ENCODE measurements at regions not wholly inside any gene's neighbourhood (a gene's known extent, or its start where the extent isn't known, plus 50 kb on each side); places are given as distances from the start of the nearest gene placed in this dataset.

- H3K4me2 ChIP-seq (ENCODE audit: insufficient read depth, low read length, poor library complexity, severe bottlenecking): no peak overlapping the region
- no peak overlapping the region for H4K8ac ChIP-seq (ENCODE audit: low read depth, low read length)
- H3K27me3 ChIP-seq (ENCODE audit: control insufficient read depth in 3 of 3, insufficient read depth in 3 of 3, low read depth in 1 of 3, low read length in 3 of 3): no peaks in the 10 kb centered on the region
- H2BK12ac ChIP-seq (ENCODE audit: low read length): no peak overlapping the region
- no peak overlapping the region for H2BK120ac ChIP-seq (ENCODE audit: low read depth, low read length)
- H3K23ac ChIP-seq (ENCODE audit: low read depth, low read length, poor library complexity): no peak overlapping the region
- H3K18ac ChIP-seq (ENCODE audit: low read length): no peak overlapping the region
- H3K14ac ChIP-seq (ENCODE audit: low read length): no peak overlapping the region
- DNase-seq (ENCODE audit: low spot score): no peak
- no peaks in the 10 kb centered on the region for H3K4me1 ChIP-seq (ENCODE audit: control insufficient read depth in 2 of 2, insufficient read depth in 1 of 2, low read depth in 1 of 2, low read length in 2 of 2)
- H2AK5ac ChIP-seq (ENCODE audit: low read depth, low read length): no peak overlapping the region
- no peak overlapping the region for H3K9ac ChIP-seq (ENCODE audit: low read depth, low read length, poor library complexity)
- H3K36me3 ChIP-seq (replicated peaks in 1 of 2; ENCODE audit: control insufficient read depth in 2 of 2, insufficient read depth in 2 of 2, low read length in 2 of 2): no peaks in the 10 kb centered on the region
- no peak overlapping the region for H4K91ac ChIP-seq (ENCODE audit: low read depth, low read length, poor library complexity)
- no peak overlapping the region for H3K27ac ChIP-seq (replicated peaks; ENCODE audit: low read length)
- H3K9me3 ChIP-seq (replicated peaks in 1 of 2; ENCODE audit: control insufficient read depth in 2 of 2, insufficient read depth in 1 of 2, low read depth in 1 of 2, low read length in 2 of 2): peaks cover 0 to 3% of the 10 kb centered on the region in 2 donors
- H2BK15ac ChIP-seq (ENCODE audit: low read length): no peak overlapping the region
- H2BK5ac ChIP-seq (ENCODE audit: low read length): no peak overlapping the region
- H3K79me1 ChIP-seq (ENCODE audit: low read depth, low read length): no peaks in the 10 kb centered on the region
- H3K4ac ChIP-seq (ENCODE audit: low read length): no peak overlapping the region
- H2AFZ ChIP-seq (ENCODE audit: low read length): no peak overlapping the region
- no peak overlapping the region for H3K4me3 ChIP-seq (ENCODE audit: low read length in 2 of 2)
These were observed 326.9 kb downstream of the PDHA2 start for GRCh38 chr4:96166806-96167205.

- Histone ChIP-seq H3K4me1 (ENCODE audit: control insufficient read depth in 2 of 2, insufficient read depth in 1 of 2, low read depth in 1 of 2, low read length in 2 of 2) (no peaks in the 10 kb centered on the region), H3K23ac (ENCODE audit: low read depth, low read length, poor library complexity) (no peak overlapping the region), H3K9ac (ENCODE audit: low read depth, low read length, poor library complexity) (no peak overlapping the region), H4K8ac (ENCODE audit: low read depth, low read length) (no peak overlapping the region), H4K91ac (ENCODE audit: low read depth, low read length, poor library complexity) (peak overlapping the region; percentile 56), H3K9me3 (replicated peaks in 1 of 2; ENCODE audit: control insufficient read depth in 2 of 2, insufficient read depth in 1 of 2, low read depth in 1 of 2, low read length in 2 of 2) (peaks cover 0 to 3% of the 10 kb centered on the region in 2 donors), H3K27me3 (ENCODE audit: control insufficient read depth in 3 of 3, insufficient read depth in 3 of 3, low read depth in 1 of 3, low read length in 3 of 3) (no peaks in the 10 kb centered on the region), H3K79me1 (ENCODE audit: low read depth, low read length) (no peaks in the 10 kb centered on the region), H3K4ac (ENCODE audit: low read length) (no peak overlapping the region), H3K36me3 (replicated peaks in 1 of 2; ENCODE audit: control insufficient read depth in 2 of 2, insufficient read depth in 2 of 2, low read length in 2 of 2) (no peaks in the 10 kb centered on the region), H2AK5ac (ENCODE audit: low read depth, low read length) (no peak overlapping the region), H2AFZ (ENCODE audit: low read length) (no peak overlapping the region), H3K4me2 (ENCODE audit: insufficient read depth, low read length, poor library complexity, severe bottlenecking) (no peak overlapping the region), H2BK12ac (ENCODE audit: low read length) (peak overlapping the region; percentile 7), H3K14ac (ENCODE audit: low read length) (no peak overlapping the region), H2BK5ac (ENCODE audit: low read length) (no peak overlapping the region), H2BK15ac (ENCODE audit: low read length) (no peak overlapping the region), H3K18ac (ENCODE audit: low read length) (no peak overlapping the region), H3K4me3 (ENCODE audit: low read length in 2 of 2) (peak overlapping the region in 1 of 2 donors; percentile 43), H2BK120ac (ENCODE audit: low read depth, low read length) (no peak overlapping the region), H3K27ac (replicated peaks; ENCODE audit: low read length) (no peak overlapping the region)
- no CpG with 5 or more reads among the region's 14 CpGs for WGBS, 2 donors (ENCODE audit: extremely low coverage in 2 of 2, insufficient read length in 2 of 2, insufficient replicate concordance in 1 of 2)
- DNase-seq (ENCODE audit: low spot score): no peak
These were observed 330.3 kb downstream of the PDHA2 start for GRCh38 chr4:96170198-96170597.

GRCh38 chr4:96173756-96174155 lies 333.9 kb downstream of the PDHA2 start:
- H3K36me3 ChIP-seq (replicated peaks in 1 of 2; ENCODE audit: control insufficient read depth in 2 of 2, insufficient read depth in 2 of 2, low read length in 2 of 2): no peaks in the 10 kb centered on the region

GRCh38 chr4:96175871-96176270 lies 336.0 kb downstream of the PDHA2 start:
- no peak overlapping the region for H3K18ac ChIP-seq (ENCODE audit: low read length)
- H3K9ac ChIP-seq (ENCODE audit: low read depth, low read length, poor library complexity): no peak overlapping the region
- no peaks in the 10 kb centered on the region for H3K36me3 ChIP-seq (replicated peaks in 1 of 2; ENCODE audit: control insufficient read depth in 2 of 2, insufficient read depth in 2 of 2, low read length in 2 of 2)
- no peaks in the 10 kb centered on the region for H3K4me1 ChIP-seq (ENCODE audit: control insufficient read depth in 2 of 2, insufficient read depth in 1 of 2, low read depth in 1 of 2, low read length in 2 of 2)
- no peak overlapping the region for H4K91ac ChIP-seq (ENCODE audit: low read depth, low read length, poor library complexity)
- no peak overlapping the region for H2BK15ac ChIP-seq (ENCODE audit: low read length)
- H2BK120ac ChIP-seq (ENCODE audit: low read depth, low read length): no peak overlapping the region
- no peak overlapping the region for H2AK5ac ChIP-seq (ENCODE audit: low read depth, low read length)
- H3K9me3 ChIP-seq (replicated peaks in 1 of 2; ENCODE audit: control insufficient read depth in 2 of 2, insufficient read depth in 1 of 2, low read depth in 1 of 2, low read length in 2 of 2): no peaks in the 10 kb centered on the region
- no peak overlapping the region for H2BK5ac ChIP-seq (ENCODE audit: low read length)
- no peaks in the 10 kb centered on the region for H3K79me1 ChIP-seq (ENCODE audit: low read depth, low read length)
- no CpG with 5 or more reads among the region's 4 CpGs for WGBS, 2 donors (ENCODE audit: extremely low coverage in 2 of 2, insufficient read length in 2 of 2, insufficient replicate concordance in 1 of 2)
- H3K27ac ChIP-seq (replicated peaks; ENCODE audit: low read length): no peak overlapping the region
- no peaks in the 10 kb centered on the region for H3K27me3 ChIP-seq (ENCODE audit: control insufficient read depth in 3 of 3, insufficient read depth in 3 of 3, low read depth in 1 of 3, low read length in 3 of 3)
- H3K23ac ChIP-seq (ENCODE audit: low read depth, low read length, poor library complexity): no peak overlapping the region
- DNase-seq (ENCODE audit: low spot score): no peak
- H3K14ac ChIP-seq (ENCODE audit: low read length): no peak overlapping the region
- no peak overlapping the region for H3K4ac ChIP-seq (ENCODE audit: low read length)
- no peak overlapping the region for H4K8ac ChIP-seq (ENCODE audit: low read depth, low read length)
- no peak overlapping the region for H3K4me2 ChIP-seq (ENCODE audit: insufficient read depth, low read length, poor library complexity, severe bottlenecking)
- H2BK12ac ChIP-seq (ENCODE audit: low read length): no peak overlapping the region
- H2AFZ ChIP-seq (ENCODE audit: low read length): no peak overlapping the region
- no peak overlapping the region for H3K4me3 ChIP-seq (ENCODE audit: low read length in 2 of 2)

More at GRCh38 chr4:96173756-96174155, 333.9 kb downstream of the PDHA2 start:
- Histone ChIP-seq H3K14ac (ENCODE audit: low read length) (no peak overlapping the region), H3K4me3 (ENCODE audit: low read length in 2 of 2) (no peak overlapping the region), H3K4me2 (ENCODE audit: insufficient read depth, low read length, poor library complexity, severe bottlenecking) (no peak overlapping the region), H2AK5ac (ENCODE audit: low read depth, low read length) (no peak overlapping the region), H4K91ac (ENCODE audit: low read depth, low read length, poor library complexity) (no peak overlapping the region), H4K8ac (ENCODE audit: low read depth, low read length) (no peak overlapping the region), H3K27me3 (ENCODE audit: control insufficient read depth in 3 of 3, insufficient read depth in 3 of 3, low read depth in 1 of 3, low read length in 3 of 3) (no peaks in the 10 kb centered on the region), H2AFZ (ENCODE audit: low read length) (peak overlapping the region; percentile 29), H2BK5ac (ENCODE audit: low read length) (no peak overlapping the region), H3K9me3 (replicated peaks in 1 of 2; ENCODE audit: control insufficient read depth in 2 of 2, insufficient read depth in 1 of 2, low read depth in 1 of 2, low read length in 2 of 2) (peaks cover 0 to 3% of the 10 kb centered on the region in 2 donors), H3K4ac (ENCODE audit: low read length) (no peak overlapping the region), H3K23ac (ENCODE audit: low read depth, low read length, poor library complexity) (no peak overlapping the region), H2BK12ac (ENCODE audit: low read length) (no peak overlapping the region), H3K9ac (ENCODE audit: low read depth, low read length, poor library complexity) (no peak overlapping the region), H3K18ac (ENCODE audit: low read length) (no peak overlapping the region), H2BK15ac (ENCODE audit: low read length) (no peak overlapping the region), H2BK120ac (ENCODE audit: low read depth, low read length) (no peak overlapping the region), H3K79me1 (ENCODE audit: low read depth, low read length) (no peaks in the 10 kb centered on the region), H3K4me1 (ENCODE audit: control insufficient read depth in 2 of 2, insufficient read depth in 1 of 2, low read depth in 1 of 2, low read length in 2 of 2) (no peaks in the 10 kb centered on the region), H3K27ac (replicated peaks; ENCODE audit: low read length) (no peak overlapping the region)
- no CpG with 5 or more reads among the region's 3 CpGs for WGBS, 2 donors (ENCODE audit: extremely low coverage in 2 of 2, insufficient read length in 2 of 2, insufficient replicate concordance in 1 of 2)
- no peak for DNase-seq (ENCODE audit: low spot score)
